ENCODE measurements at regions not wholly inside any gene's neighbourhood (a gene's known extent, or its start where the extent isn't known, plus 50 kb on each side); places are given as distances from the start of the nearest gene placed in this dataset.

- no peak overlapping the region for H3K9ac ChIP-seq (ENCODE audit: insufficient read depth, low read length)
- H3K36me3 ChIP-seq (ENCODE audit: control insufficient read depth, insufficient read depth, low read length) = no peaks in the 10 kb centered on the region
Measured at GRCh38 chr14:38420048-38420447, 164.2 kb upstream of the CLEC14A start.

GRCh38 chr14:38419579-38419978 is 163.7 kb upstream of the CLEC14A start:
- peak overlapping the region; percentile 34 for H2AFZ ChIP-seq (ENCODE audit: low read length)
- no peak overlapping the region for H3K4me2 ChIP-seq (ENCODE audit: extremely low read depth, insufficient read depth, low read length)
- H3K4me3 ChIP-seq (replicated peaks in 1 of 4; ENCODE audit: control extremely low read depth in 1 of 4, insufficient read depth in 1 of 4, low read depth in 3 of 4, low read length in 4 of 4) = peak overlapping the region in 1 of 4 experiments; percentile 30
- no peaks in the 10 kb centered on the region for H3K36me3 ChIP-seq (ENCODE audit: control insufficient read depth, insufficient read depth, low read length)
- H3K4me1 ChIP-seq (ENCODE audit: control insufficient read depth, extremely low read depth, insufficient read depth, low read length) = peaks cover 5% of the 10 kb centered on the region
- DNase-seq (ENCODE audit: low read depth in 2 of 2) = peak in 1 of 2 donors; percentile 23
- H3K27ac ChIP-seq (ENCODE audit: insufficient read depth, low read length) = no peak overlapping the region
- H3K79me2 ChIP-seq (ENCODE audit: control insufficient read depth, insufficient read depth, low read length) = no peaks in the 10 kb centered on the region
- H3K27me3 ChIP-seq (ENCODE audit: control insufficient read depth, insufficient read depth, low read length) = no peaks in the 10 kb centered on the region
- no peak overlapping the region for H3K9ac ChIP-seq (ENCODE audit: insufficient read depth, low read length)
- H3K9me3 ChIP-seq (ENCODE audit: control insufficient read depth, insufficient read depth, low read depth, low read length) = no peaks in the 10 kb centered on the region
- TF ChIP-seq EZH2 (IDR thresholded peaks at IDR 0.05; ENCODE audit: low read length, missing control alignments) (no peak), CTCF (conservative IDR thresholded peaks at IDR 0.05 in 1 of 2, IDR thresholded peaks at IDR 0.05 in 1 of 2; ENCODE audit: low read depth in 1 of 2, low read length in 2 of 2) (no peak)
- no peaks in the 10 kb centered on the region for H4K20me1 ChIP-seq (ENCODE audit: control insufficient read depth, extremely low read depth, insufficient read depth, low read length)

More at GRCh38 chr14:38420048-38420447, 164.2 kb upstream of the CLEC14A start:
- H3K9me3 ChIP-seq (ENCODE audit: control insufficient read depth, insufficient read depth, low read depth, low read length) = no peaks in the 10 kb centered on the region
- H3K79me2 ChIP-seq (ENCODE audit: control insufficient read depth, insufficient read depth, low read length) = no peaks in the 10 kb centered on the region
- TF ChIP-seq EZH2 (IDR thresholded peaks at IDR 0.05; ENCODE audit: low read length, missing control alignments) (no peak), CTCF (conservative IDR thresholded peaks at IDR 0.05 in 1 of 2, IDR thresholded peaks at IDR 0.05 in 1 of 2; ENCODE audit: low read depth in 1 of 2, low read length in 2 of 2) (no peak)
- H3K4me1 ChIP-seq (ENCODE audit: control insufficient read depth, extremely low read depth, insufficient read depth, low read length) = peaks cover 5% of the 10 kb centered on the region
- H3K4me2 ChIP-seq (ENCODE audit: extremely low read depth, insufficient read depth, low read length) = peak overlapping the region; percentile 51
- H2AFZ ChIP-seq (ENCODE audit: low read length) = no peak overlapping the region
- no peaks in the 10 kb centered on the region for H4K20me1 ChIP-seq (ENCODE audit: control insufficient read depth, extremely low read depth, insufficient read depth, low read length)
- H3K27ac ChIP-seq (ENCODE audit: insufficient read depth, low read length) = no peak overlapping the region
- no peak overlapping the region for H3K4me3 ChIP-seq (replicated peaks in 1 of 4; ENCODE audit: control extremely low read depth in 1 of 4, insufficient read depth in 1 of 4, low read depth in 3 of 4, low read length in 4 of 4)
- peak; percentile 27 to 39 for DNase-seq (ENCODE audit: low read depth in 2 of 2)
- no peaks in the 10 kb centered on the region for H3K27me3 ChIP-seq (ENCODE audit: control insufficient read depth, insufficient read depth, low read length)

- H3K4me3 ChIP-seq (replicated peaks in 1 of 4; ENCODE audit: control extremely low read depth in 1 of 4, insufficient read depth in 1 of 4, low read depth in 3 of 4, low read length in 4 of 4) = no peak overlapping the region
- TF ChIP-seq EZH2 (IDR thresholded peaks at IDR 0.05; ENCODE audit: low read length, missing control alignments) = no peak
- no peak for TF ChIP-seq CTCF (conservative IDR thresholded peaks at IDR 0.05 in 1 of 2, IDR thresholded peaks at IDR 0.05 in 1 of 2; ENCODE audit: low read depth in 1 of 2, low read length in 2 of 2)
- H3K4me2 ChIP-seq (ENCODE audit: extremely low read depth, insufficient read depth, low read length) = no peak overlapping the region
- no peaks in the 10 kb centered on the region for H3K9me3 ChIP-seq (ENCODE audit: control insufficient read depth, insufficient read depth, low read depth, low read length)
- no peaks in the 10 kb centered on the region for H4K20me1 ChIP-seq (ENCODE audit: control insufficient read depth, extremely low read depth, insufficient read depth, low read length)
- H3K27ac ChIP-seq (ENCODE audit: insufficient read depth, low read length) = no peak overlapping the region
- no peaks in the 10 kb centered on the region for H3K4me1 ChIP-seq (ENCODE audit: control insufficient read depth, extremely low read depth, insufficient read depth, low read length)
- no peak for DNase-seq (ENCODE audit: low read depth in 2 of 2)
- no peak overlapping the region for H2AFZ ChIP-seq (ENCODE audit: low read length)
- H3K36me3 ChIP-seq (ENCODE audit: control insufficient read depth, insufficient read depth, low read length) = no peaks in the 10 kb centered on the region
- no peaks in the 10 kb centered on the region for H3K27me3 ChIP-seq (ENCODE audit: control insufficient read depth, insufficient read depth, low read length)
- no peaks in the 10 kb centered on the region for H3K79me2 ChIP-seq (ENCODE audit: control insufficient read depth, insufficient read depth, low read length)
- H3K9ac ChIP-seq (ENCODE audit: insufficient read depth, low read length) = no peak overlapping the region
Measured at GRCh38 chr14:38412654-38413053, 156.8 kb upstream of the CLEC14A start.

Measured in fibroblast of lung (primary cell).